ENCODE measurements at regions not wholly inside any gene's neighbourhood (a gene's known extent, or its start where the extent isn't known, plus 50 kb on each side); places are given as distances from the start of the nearest gene placed in this dataset.

- H3K27ac Mint-ChIP-seq (ENCODE audit: unreplicated experiment): no peak overlapping the region
These were observed 376.5 kb upstream of the CDH5 start for GRCh38 chr16:65989861-65990604.

GRCh38 chr16:65988024-65988595 lies 378.4 kb upstream of the CDH5 start:
- Histone ChIP-seq H3K36me3 (ENCODE audit: insufficient read depth, low read length) (no peaks in the 10 kb centered on the region), H3K27me3 (ENCODE audit: insufficient read depth, low read length) (peaks cover 3% of the 10 kb centered on the region), H3K4me1 (ENCODE audit: insufficient read depth, low read length) (no peaks in the 10 kb centered on the region), H3K79me2 (ENCODE audit: insufficient read depth, low read length) (no peaks in the 10 kb centered on the region), H3K9me3 (ENCODE audit: insufficient read depth, low read depth, low read length) (no peaks in the 10 kb centered on the region), H4K20me1 (ENCODE audit: insufficient read depth, low read length) (no peaks in the 10 kb centered on the region), H3K9ac (ENCODE audit: low read length) (no peak overlapping the region), H3K4me2 (ENCODE audit: low read length) (no peak overlapping the region), H3K4me3 (ENCODE audit: insufficient read depth, low read depth, low read length) (no peak overlapping the region), H2AFZ (ENCODE audit: low read depth, low read length) (no peak overlapping the region), H3K27ac (ENCODE audit: low read depth, low read length) (no peak overlapping the region)
- peaks cover 9% of the 10 kb centered on the region for H3K9me3 Mint-ChIP-seq (ENCODE audit: unreplicated experiment)
- H3K4me1 Mint-ChIP-seq (ENCODE audit: low read depth, unreplicated experiment): no peaks in the 10 kb centered on the region
- DNase-seq (ENCODE audit: low read depth) (no peak), FAIRE-seq (no peak)
- no peak overlapping the region for H3K4me3 Mint-ChIP-seq (ENCODE audit: unreplicated experiment)
- H3K27ac Mint-ChIP-seq (ENCODE audit: unreplicated experiment): no peak overlapping the region
- peaks cover 48% of the 10 kb centered on the region for H3K27me3 Mint-ChIP-seq (ENCODE audit: low read depth, unreplicated experiment)
- no peak for TF ChIP-seq EZH2 (IDR thresholded peaks at IDR 0.05; ENCODE audit: insufficient read depth, low read length)
- TF ChIP-seq CTCF (IDR thresholded peaks at IDR 0.05; ENCODE audit: insufficient read depth, low read depth, low read length): no peak
- no peaks in the 10 kb centered on the region for H3K36me3 Mint-ChIP-seq (ENCODE audit: low read depth, unreplicated experiment)

More at GRCh38 chr16:65989861-65990604, 376.5 kb upstream of the CDH5 start:
- H3K36me3 ChIP-seq (ENCODE audit: insufficient read depth, low read length): no peaks in the 10 kb centered on the region
- H3K9me3 ChIP-seq (ENCODE audit: insufficient read depth, low read depth, low read length): no peaks in the 10 kb centered on the region
- no peaks in the 10 kb centered on the region for H4K20me1 ChIP-seq (ENCODE audit: insufficient read depth, low read length)
- no peak overlapping the region for H3K27ac ChIP-seq (ENCODE audit: low read depth, low read length)
- peaks cover 9% of the 10 kb centered on the region for H3K9me3 Mint-ChIP-seq (ENCODE audit: unreplicated experiment)
- H3K27me3 ChIP-seq (ENCODE audit: insufficient read depth, low read length): peaks cover 5% of the 10 kb centered on the region
- H3K4me3 Mint-ChIP-seq (ENCODE audit: unreplicated experiment): no peak overlapping the region
- H3K4me1 Mint-ChIP-seq (ENCODE audit: low read depth, unreplicated experiment): no peaks in the 10 kb centered on the region
- DNase-seq (ENCODE audit: low read depth) (no peak), FAIRE-seq (no peak)
- no peaks in the 10 kb centered on the region for H3K36me3 Mint-ChIP-seq (ENCODE audit: low read depth, unreplicated experiment)
- no peaks in the 10 kb centered on the region for H3K79me2 ChIP-seq (ENCODE audit: insufficient read depth, low read length)
- TF ChIP-seq CTCF (IDR thresholded peaks at IDR 0.05; ENCODE audit: insufficient read depth, low read depth, low read length) (no peak), EZH2 (IDR thresholded peaks at IDR 0.05; ENCODE audit: insufficient read depth, low read length) (no peak)
- H2AFZ ChIP-seq (ENCODE audit: low read depth, low read length): no peak overlapping the region
- H3K27me3 Mint-ChIP-seq (ENCODE audit: low read depth, unreplicated experiment): peaks cover 51% of the 10 kb centered on the region
- H3K4me3 ChIP-seq (ENCODE audit: insufficient read depth, low read depth, low read length): no peak overlapping the region
- no peak overlapping the region for H3K9ac ChIP-seq (ENCODE audit: low read length)
- H3K4me1 ChIP-seq (ENCODE audit: insufficient read depth, low read length): no peaks in the 10 kb centered on the region
- H3K4me2 ChIP-seq (ENCODE audit: low read length): no peak overlapping the region

- FAIRE-seq (no peak), DNase-seq (ENCODE audit: low read depth) (no peak)
- Histone ChIP-seq H3K4me1 (ENCODE audit: insufficient read depth, low read length) (no peaks in the 10 kb centered on the region), H3K9ac (ENCODE audit: low read length) (no peak overlapping the region), H3K27ac (ENCODE audit: low read depth, low read length) (no peak overlapping the region), H4K20me1 (ENCODE audit: insufficient read depth, low read length) (no peaks in the 10 kb centered on the region), H3K36me3 (ENCODE audit: insufficient read depth, low read length) (no peaks in the 10 kb centered on the region), H3K4me3 (ENCODE audit: insufficient read depth, low read depth, low read length) (no peak overlapping the region), H3K27me3 (ENCODE audit: insufficient read depth, low read length) (peaks cover 3% of the 10 kb centered on the region), H3K4me2 (ENCODE audit: low read length) (no peak overlapping the region), H3K79me2 (ENCODE audit: insufficient read depth, low read length) (no peaks in the 10 kb centered on the region), H3K9me3 (ENCODE audit: insufficient read depth, low read depth, low read length) (no peaks in the 10 kb centered on the region), H2AFZ (ENCODE audit: low read depth, low read length) (no peak overlapping the region)
- Mint-ChIP-seq H3K9me3 (ENCODE audit: unreplicated experiment) (peaks cover 9% of the 10 kb centered on the region), H3K27ac (ENCODE audit: unreplicated experiment) (no peak overlapping the region), H3K27me3 (ENCODE audit: low read depth, unreplicated experiment) (peaks cover 35% of the 10 kb centered on the region), H3K36me3 (ENCODE audit: low read depth, unreplicated experiment) (no peaks in the 10 kb centered on the region), H3K4me3 (ENCODE audit: unreplicated experiment) (no peak overlapping the region), H3K4me1 (ENCODE audit: low read depth, unreplicated experiment) (no peaks in the 10 kb centered on the region)
- no peak for TF ChIP-seq EZH2 (IDR thresholded peaks at IDR 0.05; ENCODE audit: insufficient read depth, low read length)
- TF ChIP-seq CTCF (IDR thresholded peaks at IDR 0.05; ENCODE audit: insufficient read depth, low read depth, low read length): no peak
These were observed 382.2 kb upstream of the CDH5 start for GRCh38 chr16:65984296-65984695.
